ENCODE measurements at regions not wholly inside any gene's neighbourhood (a gene's known extent, or its start where the extent isn't known, plus 50 kb on each side); places are given as distances from the start of the nearest gene placed in this dataset.
"Not testable (repeated sequence)": the region's sequence is repeated elsewhere in the genome, so short reads cannot be mapped to it uniquely, and the experiment has no call there.

DNA sequence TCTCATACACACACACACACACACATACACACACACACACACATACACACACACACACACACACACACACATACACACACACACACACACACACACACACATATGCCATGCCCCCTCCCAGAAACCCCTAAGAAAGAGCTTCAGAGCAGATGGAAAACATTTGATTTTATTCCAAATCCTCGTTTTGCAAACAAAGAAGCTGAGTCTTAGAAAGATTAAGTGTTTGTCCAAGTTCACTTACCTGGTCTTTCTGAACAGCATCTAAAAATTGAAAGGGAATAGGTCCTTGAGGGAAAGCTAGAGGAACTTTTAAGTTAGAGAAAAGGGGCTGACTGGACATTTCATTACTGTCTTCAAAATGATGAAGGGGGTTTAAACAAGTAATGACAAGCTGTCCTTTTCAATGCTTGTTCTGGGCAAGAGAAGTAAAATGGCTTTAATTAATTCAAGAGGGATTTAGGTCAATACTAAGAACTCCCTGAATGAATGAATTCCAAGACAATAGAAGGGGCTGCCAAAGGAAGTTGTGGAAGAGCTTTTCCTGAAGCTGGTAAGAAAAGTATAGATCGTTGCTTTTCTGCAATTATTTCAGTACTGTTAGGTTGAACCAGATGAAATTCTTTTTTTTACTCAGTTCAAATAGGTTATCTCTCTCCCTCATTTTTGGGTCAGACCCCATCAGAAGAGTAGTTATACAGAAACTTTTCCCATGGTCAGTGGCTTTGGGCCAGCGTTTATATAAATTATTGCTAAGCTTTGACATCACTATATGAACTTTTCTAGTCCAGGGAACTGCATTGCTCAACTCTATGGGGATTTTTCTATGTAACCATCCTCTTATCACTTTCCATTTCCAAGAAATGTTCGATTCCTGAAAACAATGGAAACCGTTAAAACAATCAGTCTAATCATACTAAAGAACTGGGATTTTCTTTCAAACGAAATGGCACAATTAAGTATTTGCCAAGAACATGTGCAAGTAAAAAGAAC lies 261.4 kb downstream of the MTERF1 start:
- TF ChIP-seq CTCF (IDR thresholded peaks at IDR 0.05; ENCODE audit: insufficient read depth, low read length, poor library complexity, severe bottlenecking) (no peak), EZH2phosphoT487 (conservative IDR thresholded peaks at IDR 0.05; ENCODE audit: low read length) (no peak)
- H3K9me2 ChIP-seq (replicated peaks; ENCODE audit: insufficient read depth, low read length): no peaks in the 10 kb centered on the region
- no peaks in the 10 kb centered on the region for H4K20me1 ChIP-seq (ENCODE audit: low read depth, low read length)
- no peaks in the 10 kb centered on the region for H3K9me3 ChIP-seq (ENCODE audit: insufficient read depth, low read length)
- no peaks in the 10 kb centered on the region for H3F3A ChIP-seq (ENCODE audit: insufficient read depth)
- no peaks in the 10 kb centered on the region for H3K27me3 ChIP-seq (ENCODE audit: low read length)
- H3K27ac ChIP-seq (ENCODE audit: low read depth, low read length): no peak overlapping the region
- H3K4me3 ChIP-seq (ENCODE audit: insufficient read depth, low read length, poor library complexity, severe bottlenecking): no peak overlapping the region
- no peak overlapping the region for H3K4me2 ChIP-seq (ENCODE audit: low read depth, low read length, poor library complexity, severe bottlenecking)
- H3K36me3 ChIP-seq (ENCODE audit: low read length): no peaks in the 10 kb centered on the region
- H3K79me2 ChIP-seq (ENCODE audit: insufficient read depth, low read length): no peaks in the 10 kb centered on the region
- no peak overlapping the region for H2AFZ ChIP-seq (ENCODE audit: low read depth, low read length, severe bottlenecking)
- no peak overlapping the region for H3K9ac ChIP-seq (ENCODE audit: low read length)

DNA sequence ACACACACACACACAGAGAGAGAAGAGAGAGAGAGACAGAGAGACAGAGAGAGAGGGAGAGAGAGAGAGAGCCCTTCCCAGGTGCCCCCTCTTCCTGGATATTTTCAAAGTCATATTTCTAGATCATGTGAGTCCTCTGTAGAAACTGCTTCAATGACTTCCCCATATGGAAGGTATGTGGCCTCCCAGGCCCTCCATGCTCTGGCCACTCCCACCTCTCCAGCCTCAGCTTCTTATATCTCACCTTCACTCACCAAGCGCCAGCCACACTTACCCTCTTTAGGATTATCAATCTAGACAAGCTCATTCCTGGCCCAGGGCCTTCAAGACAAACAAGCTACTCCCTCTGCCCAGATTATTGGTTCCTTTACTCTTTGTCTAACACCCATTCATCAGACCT lies 259.7 kb downstream of the MTERF1 start:
- no peaks in the 10 kb centered on the region for H3K9me3 ChIP-seq (ENCODE audit: insufficient read depth, low read length)
- H4K20me1 ChIP-seq (ENCODE audit: low read depth, low read length): no peaks in the 10 kb centered on the region
- no peak overlapping the region for H3K9ac ChIP-seq (ENCODE audit: low read length)
- no peaks in the 10 kb centered on the region for H3K79me2 ChIP-seq (ENCODE audit: insufficient read depth, low read length)
- H3K27me3 ChIP-seq (ENCODE audit: low read length): no peaks in the 10 kb centered on the region
- no peak overlapping the region for H3K27ac ChIP-seq (ENCODE audit: low read depth, low read length)
- H3K4me2 ChIP-seq (ENCODE audit: low read depth, low read length, poor library complexity, severe bottlenecking): no peak overlapping the region
- TF ChIP-seq EZH2phosphoT487 (conservative IDR thresholded peaks at IDR 0.05; ENCODE audit: low read length) (no peak), CTCF (IDR thresholded peaks at IDR 0.05; ENCODE audit: insufficient read depth, low read length, poor library complexity, severe bottlenecking) (no peak)
- no peaks in the 10 kb centered on the region for H3K9me2 ChIP-seq (replicated peaks; ENCODE audit: insufficient read depth, low read length)
- no peaks in the 10 kb centered on the region for H3F3A ChIP-seq (ENCODE audit: insufficient read depth)
- H2AFZ ChIP-seq (ENCODE audit: low read depth, low read length, severe bottlenecking): no peak overlapping the region
- no peak overlapping the region for H3K4me3 ChIP-seq (ENCODE audit: insufficient read depth, low read length, poor library complexity, severe bottlenecking)
- no peaks in the 10 kb centered on the region for H3K36me3 ChIP-seq (ENCODE audit: low read length)

DNA sequence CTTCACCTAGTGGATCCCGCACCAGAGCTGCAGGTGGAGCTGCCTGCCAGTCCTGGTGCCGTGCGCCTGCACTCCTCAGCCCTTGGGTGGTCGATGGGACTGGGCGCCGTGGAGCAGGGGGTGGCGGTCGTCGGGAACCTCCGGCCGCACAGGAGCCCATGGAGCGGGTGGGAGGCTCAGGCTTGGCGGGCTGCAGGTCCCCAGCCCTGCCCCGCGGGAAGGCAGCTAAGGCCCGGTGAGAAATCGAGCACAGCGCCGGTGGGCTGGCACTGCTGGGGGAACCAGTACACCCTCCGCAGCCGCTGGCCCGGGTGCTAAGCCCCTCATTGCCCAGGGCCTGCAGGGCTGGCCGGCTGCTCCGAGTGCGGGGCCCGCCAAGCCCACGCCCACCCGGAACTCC lies 253.2 kb downstream of the MTERF1 start:
- not testable (repeated sequence) for H3K4me2 ChIP-seq (ENCODE audit: low read depth, low read length, poor library complexity, severe bottlenecking); H3K27ac ChIP-seq (ENCODE audit: low read depth, low read length); H3K9me2 ChIP-seq (replicated peaks; ENCODE audit: insufficient read depth, low read length); H3K4me3 ChIP-seq (ENCODE audit: insufficient read depth, low read length, poor library complexity, severe bottlenecking); H3K27me3 ChIP-seq (ENCODE audit: low read length); H3K79me2 ChIP-seq (ENCODE audit: insufficient read depth, low read length); H3K36me3 ChIP-seq (ENCODE audit: low read length); H3F3A ChIP-seq (ENCODE audit: insufficient read depth); H3K9ac ChIP-seq (ENCODE audit: low read length); H2AFZ ChIP-seq (ENCODE audit: low read depth, low read length, severe bottlenecking); H3K9me3 ChIP-seq (ENCODE audit: insufficient read depth, low read length); H4K20me1 ChIP-seq (ENCODE audit: low read depth, low read length)

- Histone ChIP-seq H4K20me1 (ENCODE audit: low read depth, low read length) (no peaks in the 10 kb centered on the region), H3K79me2 (ENCODE audit: insufficient read depth, low read length) (no peaks in the 10 kb centered on the region), H3K36me3 (ENCODE audit: low read length) (no peaks in the 10 kb centered on the region), H3K27me3 (ENCODE audit: low read length) (no peaks in the 10 kb centered on the region), H3K9me3 (ENCODE audit: insufficient read depth, low read length) (no peaks in the 10 kb centered on the region), H3K9ac (ENCODE audit: low read length) (no peak overlapping the region), H3K4me3 (ENCODE audit: insufficient read depth, low read length, poor library complexity, severe bottlenecking) (no peak overlapping the region), H3K4me2 (ENCODE audit: low read depth, low read length, poor library complexity, severe bottlenecking) (no peak overlapping the region), H3K9me2 (replicated peaks; ENCODE audit: insufficient read depth, low read length) (no peaks in the 10 kb centered on the region), H2AFZ (ENCODE audit: low read depth, low read length, severe bottlenecking) (no peak overlapping the region), H3F3A (ENCODE audit: insufficient read depth) (no peaks in the 10 kb centered on the region), H3K27ac (ENCODE audit: low read depth, low read length) (no peak overlapping the region)
- TF ChIP-seq EZH2phosphoT487 (conservative IDR thresholded peaks at IDR 0.05; ENCODE audit: low read length) (no peak), CTCF (IDR thresholded peaks at IDR 0.05; ENCODE audit: insufficient read depth, low read length, poor library complexity, severe bottlenecking) (no peak)
These were observed 251.8 kb downstream of the MTERF1 start for GRCh38 chr7:91628742-91629141.

Measured in SU-DHL-6 (cell line).